Suprapubic skin (tissue), 4 donors: ENCODE measurements at regions not wholly inside any gene's neighbourhood (a gene's known extent, or its start where the extent isn't known, plus 50 kb on each side); places are given as distances from the start of the nearest gene placed in this dataset.

Experiments
- DNase-seq, 2 donors: peaks; one replicate each; pipeline ENCODE4 v3.0.0-alpha.2; 2019; ENCODE audit warnings: low spot score in 2 of 2
- H3K27ac ChIP-seq: fragments of 200-600 bp; sonication (generic); one replicate; pipeline ENCODE4 v1.5.1; 2019
- H3K27me3 ChIP-seq: fragments of 200-600 bp; sonication (generic); one replicate; pipeline ENCODE4 v1.5.1; 2019
- H3K36me3 ChIP-seq: fragments of 200-600 bp; sonication (generic); one replicate; pipeline ENCODE4 v1.5.1; 2019
- H3K4me1 ChIP-seq: fragments of 200-600 bp; sonication (generic); one replicate; pipeline ENCODE4 v1.5.1; 2019
- H3K4me3 ChIP-seq: fragments of 200-600 bp; sonication (generic); one replicate; pipeline ENCODE4 v1.5.1; 2019; ENCODE audit warnings: mild to moderate bottlenecking
- H3K9me3 ChIP-seq: fragments of 200-600 bp; sonication (generic); one replicate; pipeline ENCODE4 v1.5.1; 2019
- EP300 ChIP-seq: sonication (generic); formaldehyde crosslinking; IDR thresholded peaks from one replicate; pipeline ENCODE4 v1.6.1; 2017; ENCODE audit warnings: antibody characterized with exemption
- POLR2A ChIP-seq, 2 donors: fragments of 450-650 bp; IDR thresholded peaks; one replicate each; pipeline ENCODE4 v1.6.1; 2017; ENCODE audit warnings: antibody characterized with exemption in 2 of 2, mild to moderate bottlenecking in 2 of 2, moderate library complexity in 2 of 2
- POLR2AphosphoS5 ChIP-seq, 3 donors: sonication (generic); formaldehyde crosslinking; IDR thresholded peaks; one replicate each; pipeline ENCODE4 v1.6.1; 2017; ENCODE audit warnings: antibody characterized with exemption in 3 of 3
- WGBS: methylation state at CpG from one replicate; pipeline ENCODE4 v1.1.5; 2018; 5-methylcytosine and 5-hydroxymethylcytosine counted together
- TF ChIP-seq, protein P1 (sequence below), 2 donors: fragments of 200-600 bp in 1 of 2; fragments of 450-650 bp in 1 of 2; sonication (generic) in 1 of 2; IDR thresholded peaks; one replicate each; pipeline ENCODE4 v1.5.1; 2016 to 2019; ENCODE audit warnings: antibody characterized with exemption in 2 of 2, mild to moderate bottlenecking in 1 of 2, moderate library complexity in 1 of 2

DNA sequence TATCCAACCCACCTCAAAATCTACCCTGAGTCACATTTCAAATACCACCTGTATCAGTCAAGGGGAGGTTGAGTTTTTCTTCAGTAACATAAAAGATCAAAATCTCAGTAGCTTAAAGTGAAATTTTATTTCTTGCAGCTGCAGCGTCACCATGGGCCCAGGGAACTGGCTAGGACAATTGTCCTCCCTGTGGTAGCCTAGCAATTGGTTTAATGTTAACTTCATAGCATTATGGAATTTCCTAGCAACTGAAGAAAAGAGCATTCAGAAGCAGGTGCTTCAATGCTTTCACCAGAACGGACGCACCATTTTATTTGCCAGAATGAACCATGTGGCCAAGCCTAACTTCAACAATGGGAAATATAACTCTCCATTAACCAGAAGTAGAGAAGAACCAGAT, 359.3 kb upstream of the TSHZ3 start:
- no peaks in the 10 kb centered on the region for H3K4me1 ChIP-seq
- no peak overlapping the region for H3K27ac ChIP-seq
- 84% methylated on average over 3 of the region's 3 CpGs for WGBS
- no peaks in the 10 kb centered on the region for H3K27me3 ChIP-seq
- H3K4me3 ChIP-seq: no peak overlapping the region
- no peak for TF ChIP-seq POLR2A (IDR thresholded peaks at IDR 0.05)
- no peak for TF ChIP-seq POLR2AphosphoS5 (IDR thresholded peaks at IDR 0.05)
- TF ChIP-seq EP300: no peak
- TF ChIP-seq, protein P1, sequence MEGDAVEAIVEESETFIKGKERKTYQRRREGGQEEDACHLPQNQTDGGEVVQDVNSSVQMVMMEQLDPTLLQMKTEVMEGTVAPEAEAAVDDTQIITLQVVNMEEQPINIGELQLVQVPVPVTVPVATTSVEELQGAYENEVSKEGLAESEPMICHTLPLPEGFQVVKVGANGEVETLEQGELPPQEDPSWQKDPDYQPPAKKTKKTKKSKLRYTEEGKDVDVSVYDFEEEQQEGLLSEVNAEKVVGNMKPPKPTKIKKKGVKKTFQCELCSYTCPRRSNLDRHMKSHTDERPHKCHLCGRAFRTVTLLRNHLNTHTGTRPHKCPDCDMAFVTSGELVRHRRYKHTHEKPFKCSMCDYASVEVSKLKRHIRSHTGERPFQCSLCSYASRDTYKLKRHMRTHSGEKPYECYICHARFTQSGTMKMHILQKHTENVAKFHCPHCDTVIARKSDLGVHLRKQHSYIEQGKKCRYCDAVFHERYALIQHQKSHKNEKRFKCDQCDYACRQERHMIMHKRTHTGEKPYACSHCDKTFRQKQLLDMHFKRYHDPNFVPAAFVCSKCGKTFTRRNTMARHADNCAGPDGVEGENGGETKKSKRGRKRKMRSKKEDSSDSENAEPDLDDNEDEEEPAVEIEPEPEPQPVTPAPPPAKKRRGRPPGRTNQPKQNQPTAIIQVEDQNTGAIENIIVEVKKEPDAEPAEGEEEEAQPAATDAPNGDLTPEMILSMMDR (IDR thresholded peaks at IDR 0.05): no peak
- peak in 1 of 2 donors; percentile 20 for DNase-seq
- no peaks in the 10 kb centered on the region for H3K36me3 ChIP-seq
- H3K9me3 ChIP-seq: no peaks in the 10 kb centered on the region

- Histone ChIP-seq H3K4me1 (no peaks in the 10 kb centered on the region), H3K9me3 (no peaks in the 10 kb centered on the region), H3K27me3 (no peaks in the 10 kb centered on the region), H3K27ac (no peak overlapping the region), H3K36me3 (no peaks in the 10 kb centered on the region), H3K4me3 (no peak overlapping the region)
- TF ChIP-seq POLR2AphosphoS5 (IDR thresholded peaks at IDR 0.05): no peak
- TF ChIP-seq, protein P1 (IDR thresholded peaks at IDR 0.05): no peak
- TF ChIP-seq EP300: no peak
- TF ChIP-seq POLR2A (IDR thresholded peaks at IDR 0.05): no peak
- 75% methylated on average over 2 of the region's 2 CpGs for WGBS
- peak in 1 of 2 donors; percentile 9 for DNase-seq
Measured at GRCh38 chr19:31709476-31709875, 360.2 kb upstream of the TSHZ3 start.

- WGBS: 58% methylated on average over 17 of the region's 17 CpGs
- no peaks in the 10 kb centered on the region for H3K4me1 ChIP-seq
- DNase-seq: peak; percentile 65 to 74
- H3K27me3 ChIP-seq: peaks cover 10% of the 10 kb centered on the region
- no peaks in the 10 kb centered on the region for H3K36me3 ChIP-seq
- TF ChIP-seq POLR2AphosphoS5 (IDR thresholded peaks at IDR 0.05) (no peak), POLR2A (IDR thresholded peaks at IDR 0.05) (no peak), EP300 (no peak)
- TF ChIP-seq, protein P1 (IDR thresholded peaks at IDR 0.05): no peak
- no peak overlapping the region for H3K27ac ChIP-seq
- no peak overlapping the region for H3K4me3 ChIP-seq
- H3K9me3 ChIP-seq: no peaks in the 10 kb centered on the region
Measured at GRCh38 chr19:31715249-31715945, 366.2 kb upstream of the TSHZ3 start.

DNA sequence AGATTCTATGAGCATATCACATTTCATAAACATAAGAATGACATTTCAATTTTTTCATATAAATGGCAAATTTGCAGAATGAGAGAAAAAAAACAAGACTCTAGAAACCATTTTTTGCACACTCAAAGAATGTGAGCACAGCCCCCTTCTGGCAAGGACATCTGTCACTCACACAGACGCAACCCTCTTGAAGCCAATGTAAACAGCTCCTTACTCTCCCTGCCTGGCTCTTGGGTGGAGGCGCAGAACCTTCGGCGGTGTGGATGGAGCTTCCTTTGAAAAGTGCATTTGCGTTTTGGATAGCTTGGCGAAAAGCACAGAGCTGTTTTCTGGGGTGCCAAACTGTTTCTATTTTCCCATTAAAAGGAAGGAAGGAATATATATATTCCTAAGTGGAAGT, 367.6 kb upstream of the TSHZ3 start:
- H3K27me3 ChIP-seq: peaks cover 10% of the 10 kb centered on the region
- no peaks in the 10 kb centered on the region for H3K36me3 ChIP-seq
- no peaks in the 10 kb centered on the region for H3K9me3 ChIP-seq
- H3K4me3 ChIP-seq: no peak overlapping the region
- H3K4me1 ChIP-seq: no peaks in the 10 kb centered on the region
- TF ChIP-seq, protein P1 (IDR thresholded peaks at IDR 0.05): no peak
- no peak for TF ChIP-seq POLR2AphosphoS5 (IDR thresholded peaks at IDR 0.05)
- no peak for TF ChIP-seq POLR2A (IDR thresholded peaks at IDR 0.05)
- no peak for TF ChIP-seq EP300
- no peak overlapping the region for H3K27ac ChIP-seq
- DNase-seq: peak in 1 of 2 donors; percentile 26
- WGBS: 76% methylated on average over 6 of the region's 6 CpGs

DNA sequence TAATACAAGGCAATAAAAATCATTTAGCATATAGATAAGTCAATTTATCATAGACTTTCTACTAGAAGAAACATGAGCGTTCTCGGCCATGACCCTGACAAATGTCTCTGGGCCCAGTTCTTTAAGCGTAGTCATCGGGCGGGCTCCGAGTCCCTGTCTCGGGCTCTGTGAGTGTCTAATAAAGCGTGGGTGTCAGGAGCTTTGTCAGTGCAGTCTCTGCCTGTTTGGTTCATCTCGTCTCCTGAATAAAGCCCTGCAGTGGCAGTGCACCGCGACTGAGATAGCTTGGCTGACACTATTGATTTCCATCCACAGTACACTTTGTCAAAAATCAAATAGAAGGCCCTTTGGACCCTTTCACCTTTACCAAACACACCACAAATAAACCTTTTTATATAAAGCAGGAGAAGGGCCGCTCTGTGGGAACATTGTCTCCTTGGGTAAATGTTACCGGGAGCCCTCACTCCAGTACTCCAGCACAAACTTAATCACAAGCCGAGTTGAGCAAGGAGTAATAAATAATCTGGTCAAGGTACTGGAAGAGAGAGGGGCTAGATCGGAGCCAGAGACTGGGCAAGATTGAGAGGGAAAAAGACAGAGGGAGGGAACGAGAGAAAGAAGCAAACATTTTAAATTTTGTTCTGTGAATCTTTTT, 368.2 kb upstream of the TSHZ3 start:
- H3K9me3 ChIP-seq: no peaks in the 10 kb centered on the region
- TF ChIP-seq, protein P1 (IDR thresholded peaks at IDR 0.05): no peak
- TF ChIP-seq POLR2A (IDR thresholded peaks at IDR 0.05) (no peak), POLR2AphosphoS5 (IDR thresholded peaks at IDR 0.05) (no peak), EP300 (no peak)
- no peak overlapping the region for H3K4me3 ChIP-seq
- WGBS: 53% methylated on average over 16 of the region's 16 CpGs
- peak in 1 of 2 donors; percentile 54 for DNase-seq
- no peaks in the 10 kb centered on the region for H3K36me3 ChIP-seq
- H3K27ac ChIP-seq: no peak overlapping the region
- no peaks in the 10 kb centered on the region for H3K4me1 ChIP-seq
- peaks cover 10% of the 10 kb centered on the region for H3K27me3 ChIP-seq
